ENCODE measurements at regions not wholly inside any gene's neighbourhood (a gene's known extent, or its start where the extent isn't known, plus 50 kb on each side); places are given as distances from the start of the nearest gene placed in this dataset.

DNA sequence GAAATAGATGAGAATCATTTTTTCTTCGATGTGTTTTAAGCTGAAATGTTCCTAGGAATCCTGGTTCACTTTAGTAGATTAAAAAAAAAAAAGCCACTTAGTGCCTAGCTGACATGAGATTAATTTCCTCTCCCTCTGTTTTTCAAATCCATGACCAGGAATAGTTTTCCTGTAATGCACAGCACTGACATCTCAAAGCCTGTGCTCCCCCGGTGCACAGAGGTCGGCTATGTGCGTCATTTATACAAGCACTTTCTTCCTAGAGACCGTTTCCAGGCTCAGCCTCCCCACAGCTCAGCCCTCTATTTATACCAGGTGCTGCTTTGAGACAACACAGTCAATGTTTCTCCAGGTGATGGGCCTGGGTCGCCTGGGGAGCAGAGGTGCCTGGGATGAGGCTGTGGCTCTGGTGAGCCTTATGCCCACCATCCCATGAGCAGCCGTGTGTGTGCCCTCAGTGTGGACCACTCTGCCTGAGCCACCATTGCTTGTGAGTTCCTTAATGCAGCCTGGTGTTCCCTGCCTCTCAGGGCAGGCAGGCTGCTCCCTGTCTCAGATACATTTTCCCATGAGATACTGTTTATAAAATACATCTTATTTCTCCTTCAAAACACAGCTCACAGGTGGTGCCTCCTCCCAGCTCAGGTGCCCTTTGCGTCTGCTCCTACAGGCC, 515.7 kb upstream of the HS6ST1 start:
- Histone ChIP-seq H3K27me3 (ENCODE audit: control insufficient read depth, low read length) (no peaks in the 10 kb centered on the region), H3K36me3 (ENCODE audit: control insufficient read depth, low read length) (no peaks in the 10 kb centered on the region), H4K20me1 (ENCODE audit: control insufficient read depth, insufficient read depth, low read depth, low read length) (no peaks in the 10 kb centered on the region), H3K27ac (ENCODE audit: low read depth, low read length) (no peak overlapping the region), H3K79me2 (ENCODE audit: control insufficient read depth, low read length) (no peaks in the 10 kb centered on the region), H3F3A (ENCODE audit: control insufficient read depth, insufficient read depth) (no peaks in the 10 kb centered on the region), H3K4me1 (ENCODE audit: control insufficient read depth, low read length) (no peaks in the 10 kb centered on the region), H3K4me3 (ENCODE audit: low read length) (no peak overlapping the region), H3K9me3 (ENCODE audit: control insufficient read depth, insufficient read depth, low read length) (no peaks in the 10 kb centered on the region), H3K9me2 (replicated peaks; ENCODE audit: control insufficient read depth, low read length) (no peaks in the 10 kb centered on the region), H3K4me2 (ENCODE audit: low read length) (no peak overlapping the region)
- TF ChIP-seq, protein P1, sequence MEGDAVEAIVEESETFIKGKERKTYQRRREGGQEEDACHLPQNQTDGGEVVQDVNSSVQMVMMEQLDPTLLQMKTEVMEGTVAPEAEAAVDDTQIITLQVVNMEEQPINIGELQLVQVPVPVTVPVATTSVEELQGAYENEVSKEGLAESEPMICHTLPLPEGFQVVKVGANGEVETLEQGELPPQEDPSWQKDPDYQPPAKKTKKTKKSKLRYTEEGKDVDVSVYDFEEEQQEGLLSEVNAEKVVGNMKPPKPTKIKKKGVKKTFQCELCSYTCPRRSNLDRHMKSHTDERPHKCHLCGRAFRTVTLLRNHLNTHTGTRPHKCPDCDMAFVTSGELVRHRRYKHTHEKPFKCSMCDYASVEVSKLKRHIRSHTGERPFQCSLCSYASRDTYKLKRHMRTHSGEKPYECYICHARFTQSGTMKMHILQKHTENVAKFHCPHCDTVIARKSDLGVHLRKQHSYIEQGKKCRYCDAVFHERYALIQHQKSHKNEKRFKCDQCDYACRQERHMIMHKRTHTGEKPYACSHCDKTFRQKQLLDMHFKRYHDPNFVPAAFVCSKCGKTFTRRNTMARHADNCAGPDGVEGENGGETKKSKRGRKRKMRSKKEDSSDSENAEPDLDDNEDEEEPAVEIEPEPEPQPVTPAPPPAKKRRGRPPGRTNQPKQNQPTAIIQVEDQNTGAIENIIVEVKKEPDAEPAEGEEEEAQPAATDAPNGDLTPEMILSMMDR (IDR thresholded peaks at IDR 0.05; ENCODE audit: low read depth, low read length, poor library complexity, severe bottlenecking), result no peak
- TF ChIP-seq EZH2phosphoT487 (IDR thresholded peaks at IDR 0.05; ENCODE audit: borderline replicate concordance, low read length), result no peak

DNA sequence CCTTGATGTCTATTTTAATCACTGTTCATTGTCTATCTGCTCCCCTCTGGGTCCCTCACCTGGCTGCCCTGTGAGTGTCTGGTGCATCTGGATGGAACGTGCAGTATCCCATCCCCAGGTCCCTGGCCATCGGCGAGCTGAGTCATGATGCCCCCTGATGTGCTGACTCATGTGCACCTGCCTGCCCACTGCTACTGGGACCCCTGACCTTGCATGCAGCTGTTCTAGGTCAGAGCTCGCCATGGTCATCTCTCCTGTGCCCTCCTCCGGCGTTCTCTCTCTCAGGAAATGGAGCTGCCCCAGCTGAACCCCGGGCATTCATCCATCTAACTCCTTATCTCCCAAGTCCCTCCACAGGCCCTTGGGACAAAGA, 516.2 kb upstream of the HS6ST1 start:
- Histone ChIP-seq H3K4me2 (ENCODE audit: low read length) (no peak overlapping the region), H4K20me1 (ENCODE audit: control insufficient read depth, insufficient read depth, low read depth, low read length) (no peaks in the 10 kb centered on the region), H3K36me3 (ENCODE audit: control insufficient read depth, low read length) (no peaks in the 10 kb centered on the region), H3K27ac (ENCODE audit: low read depth, low read length) (no peak overlapping the region), H3K27me3 (ENCODE audit: control insufficient read depth, low read length) (no peaks in the 10 kb centered on the region), H3K4me1 (ENCODE audit: control insufficient read depth, low read length) (no peaks in the 10 kb centered on the region), H3K79me2 (ENCODE audit: control insufficient read depth, low read length) (no peaks in the 10 kb centered on the region), H3K9me3 (ENCODE audit: control insufficient read depth, insufficient read depth, low read length) (no peaks in the 10 kb centered on the region), H3K4me3 (ENCODE audit: low read length) (no peak overlapping the region), H3F3A (ENCODE audit: control insufficient read depth, insufficient read depth) (no peaks in the 10 kb centered on the region), H3K9me2 (replicated peaks; ENCODE audit: control insufficient read depth, low read length) (no peaks in the 10 kb centered on the region)
- TF ChIP-seq, protein P1 (IDR thresholded peaks at IDR 0.05; ENCODE audit: low read depth, low read length, poor library complexity, severe bottlenecking), result no peak
- no peak for TF ChIP-seq EZH2phosphoT487 (IDR thresholded peaks at IDR 0.05; ENCODE audit: borderline replicate concordance, low read length)

DNA sequence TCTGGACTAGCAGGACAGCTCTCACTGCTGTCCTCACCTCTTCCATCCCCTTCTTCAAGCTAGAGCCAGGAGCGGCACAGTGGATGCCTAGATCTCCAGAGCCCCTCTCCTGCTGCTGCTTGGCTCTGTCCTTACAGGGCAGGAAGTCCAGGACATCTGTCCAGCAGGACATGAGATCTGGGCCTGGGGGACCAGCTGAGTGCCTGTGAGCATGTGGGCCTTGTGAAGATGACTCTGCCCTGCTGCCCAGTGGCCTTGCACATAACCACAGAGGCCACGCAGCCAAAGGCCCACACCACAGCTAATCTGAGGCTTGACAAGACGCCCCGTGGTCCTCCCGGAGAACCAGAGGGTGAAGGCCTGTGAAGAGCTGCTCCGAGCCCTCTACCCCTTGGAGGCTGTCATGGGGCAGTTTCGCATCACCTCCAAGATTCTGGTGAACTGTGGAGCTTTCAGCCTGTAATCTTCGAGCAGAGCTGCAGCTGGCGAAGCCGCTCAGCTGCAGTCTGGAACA, 516.7 kb upstream of the HS6ST1 start:
- Histone ChIP-seq H3K27me3 (ENCODE audit: control insufficient read depth, low read length) (no peaks in the 10 kb centered on the region), H3K4me2 (ENCODE audit: low read length) (no peak overlapping the region), H3F3A (ENCODE audit: control insufficient read depth, insufficient read depth) (no peaks in the 10 kb centered on the region), H3K4me3 (ENCODE audit: low read length) (no peak overlapping the region), H3K9me2 (replicated peaks; ENCODE audit: control insufficient read depth, low read length) (no peaks in the 10 kb centered on the region), H4K20me1 (ENCODE audit: control insufficient read depth, insufficient read depth, low read depth, low read length) (no peaks in the 10 kb centered on the region), H3K36me3 (ENCODE audit: control insufficient read depth, low read length) (no peaks in the 10 kb centered on the region), H3K4me1 (ENCODE audit: control insufficient read depth, low read length) (no peaks in the 10 kb centered on the region), H3K9me3 (ENCODE audit: control insufficient read depth, insufficient read depth, low read length) (no peaks in the 10 kb centered on the region), H3K79me2 (ENCODE audit: control insufficient read depth, low read length) (no peaks in the 10 kb centered on the region), H3K27ac (ENCODE audit: low read depth, low read length) (no peak overlapping the region)
- TF ChIP-seq, protein P1 (IDR thresholded peaks at IDR 0.05; ENCODE audit: low read depth, low read length, poor library complexity, severe bottlenecking), result no peak
- TF ChIP-seq EZH2phosphoT487 (IDR thresholded peaks at IDR 0.05; ENCODE audit: borderline replicate concordance, low read length), result no peak

Measured in DOHH2 (cell line).